Activated T-helper 17 cell treated with anti-CD3 and anti-CD28 coated beads, Interleukin-2, amount 50 U/mL, for 72 hours (primary cell): ENCODE measurements at regions not wholly inside any gene's neighbourhood (a gene's known extent, or its start where the extent isn't known, plus 50 kb on each side); places are given as distances from the start of the nearest gene placed in this dataset.

Source experiments
- ATAC-seq: fragments of 150-1000 bp; cut with Tn5 transposase; replicated peaks from 2 replicates; pipeline ENCODE4 v1.10.0; 2021; ENCODE audit warnings: mild to moderate bottlenecking, moderate library complexity
- H3K27ac Mint-ChIP-seq: one replicate; pipeline ENCODE4 v1.8.0; 2022; ENCODE audit warnings: mixed read lengths
- H3K27me3 Mint-ChIP-seq: one replicate; pipeline ENCODE4 v1.8.0; 2022; ENCODE audit warnings: mixed read lengths
- H3K36me3 Mint-ChIP-seq: one replicate; pipeline ENCODE4 v1.8.0; 2022; ENCODE audit warnings: low read depth, mild to moderate bottlenecking, mixed read lengths
- H3K4me1 Mint-ChIP-seq: one replicate; pipeline ENCODE4 v1.8.0; 2022; ENCODE audit warnings: mixed read lengths
- H3K4me3 Mint-ChIP-seq: one replicate; pipeline ENCODE4 v1.8.0; 2022; ENCODE audit warnings: mild to moderate bottlenecking, mixed read lengths
- H3K9me3 Mint-ChIP-seq: one replicate; pipeline ENCODE4 v1.8.0; 2022; ENCODE audit warnings: mixed read lengths

GRCh38 chr11:17157761-17158160, 50.0 kb downstream of the PIK3C2A start:
- ATAC-seq = no peak
- no peak overlapping the region for H3K27ac Mint-ChIP-seq

GRCh38 chr11:17156283-17156682, 51.5 kb downstream of the PIK3C2A start:
- Mint-ChIP-seq H3K4me1 (peaks cover 20% of the 10 kb centered on the region), H3K27ac (no peak overlapping the region), H3K27me3 (no peaks in the 10 kb centered on the region), H3K36me3 (peaks cover 30% of the 10 kb centered on the region), H3K4me3 (no peak overlapping the region), H3K9me3 (no peaks in the 10 kb centered on the region)
- peak; percentile 31 for ATAC-seq

More at GRCh38 chr11:17157761-17158160, 50.0 kb downstream of the PIK3C2A start:
- peaks cover 28% of the 10 kb centered on the region for H3K36me3 Mint-ChIP-seq
- no peaks in the 10 kb centered on the region for H3K27me3 Mint-ChIP-seq
- H3K4me1 Mint-ChIP-seq = peaks cover 27% of the 10 kb centered on the region
- no peak overlapping the region for H3K4me3 Mint-ChIP-seq
- no peaks in the 10 kb centered on the region for H3K9me3 Mint-ChIP-seq

GRCh38 chr11:17154409-17155159, 53.2 kb downstream of the PIK3C2A start:
- H3K4me3 Mint-ChIP-seq = no peak overlapping the region

GRCh38 chr11:17153757-17154156, 54.0 kb downstream of the PIK3C2A start:
- H3K27ac Mint-ChIP-seq = peak overlapping the region; percentile 33
- peaks cover 35% of the 10 kb centered on the region for H3K36me3 Mint-ChIP-seq
- peaks cover 9% of the 10 kb centered on the region for H3K4me1 Mint-ChIP-seq
- no peaks in the 10 kb centered on the region for H3K9me3 Mint-ChIP-seq
- no peak overlapping the region for H3K4me3 Mint-ChIP-seq
- ATAC-seq = no peak
- H3K27me3 Mint-ChIP-seq = no peaks in the 10 kb centered on the region

More at GRCh38 chr11:17154409-17155159, 53.2 kb downstream of the PIK3C2A start:
- Mint-ChIP-seq H3K4me1 (peaks cover 9% of the 10 kb centered on the region), H3K27ac (peak overlapping the region; percentile 33), H3K9me3 (no peaks in the 10 kb centered on the region), H3K27me3 (no peaks in the 10 kb centered on the region), H3K36me3 (peaks cover 35% of the 10 kb centered on the region)
- no peak for ATAC-seq

GRCh38 chr11:17152306-17152705, 55.5 kb downstream of the PIK3C2A start:
- Mint-ChIP-seq H3K4me1 (peaks cover 11% of the 10 kb centered on the region), H3K36me3 (peaks cover 41% of the 10 kb centered on the region), H3K4me3 (no peak overlapping the region), H3K27me3 (no peaks in the 10 kb centered on the region), H3K9me3 (no peaks in the 10 kb centered on the region), H3K27ac (no peak overlapping the region)
- ATAC-seq = no peak

GRCh38 chr11:17150521-17150920, 57.3 kb downstream of the PIK3C2A start:
- H3K27ac Mint-ChIP-seq = no peak overlapping the region
- peaks cover 59% of the 10 kb centered on the region for H3K36me3 Mint-ChIP-seq
- no peak overlapping the region for H3K4me3 Mint-ChIP-seq
- peaks cover 14% of the 10 kb centered on the region for H3K4me1 Mint-ChIP-seq
- no peak for ATAC-seq
- no peaks in the 10 kb centered on the region for H3K9me3 Mint-ChIP-seq
- H3K27me3 Mint-ChIP-seq = no peaks in the 10 kb centered on the region

- Mint-ChIP-seq H3K9me3 (no peaks in the 10 kb centered on the region), H3K27ac (no peak overlapping the region), H3K27me3 (no peaks in the 10 kb centered on the region), H3K4me3 (no peak overlapping the region), H3K4me1 (peaks cover 6% of the 10 kb centered on the region), H3K36me3 (peaks cover 59% of the 10 kb centered on the region)
- no peak for ATAC-seq
Observed at GRCh38 chr11:17148536-17148935, 59.2 kb downstream of the PIK3C2A start.

- H3K36me3 Mint-ChIP-seq = peaks cover 74% of the 10 kb centered on the region
- H3K27me3 Mint-ChIP-seq = no peaks in the 10 kb centered on the region
- H3K4me3 Mint-ChIP-seq = no peak overlapping the region
- no peak for ATAC-seq
- H3K9me3 Mint-ChIP-seq = no peaks in the 10 kb centered on the region
- no peak overlapping the region for H3K27ac Mint-ChIP-seq
- peaks cover 6% of the 10 kb centered on the region for H3K4me1 Mint-ChIP-seq
Observed at GRCh38 chr11:17145972-17146371, 61.8 kb downstream of the PIK3C2A start.

- ATAC-seq = no peak
- Mint-ChIP-seq H3K27ac (no peak overlapping the region), H3K9me3 (no peaks in the 10 kb centered on the region), H3K4me3 (no peak overlapping the region), H3K36me3 (peaks cover 70% of the 10 kb centered on the region), H3K27me3 (no peaks in the 10 kb centered on the region), H3K4me1 (peaks cover 5% of the 10 kb centered on the region)
Observed at GRCh38 chr11:17142450-17142849, 65.0 kb upstream of the RPS13 start.

- Mint-ChIP-seq H3K4me3 (no peak overlapping the region), H3K4me1 (no peaks in the 10 kb centered on the region), H3K9me3 (no peaks in the 10 kb centered on the region), H3K27ac (no peak overlapping the region), H3K36me3 (peaks cover 59% of the 10 kb centered on the region), H3K27me3 (no peaks in the 10 kb centered on the region)
- ATAC-seq = no peak
Observed at GRCh38 chr11:17141156-17141555, 63.7 kb upstream of the RPS13 start.

GRCh38 chr11:17138562-17138961, 61.1 kb upstream of the RPS13 start:
- H3K9me3 Mint-ChIP-seq = no peaks in the 10 kb centered on the region
- H3K4me1 Mint-ChIP-seq = no peaks in the 10 kb centered on the region
- no peak for ATAC-seq
- H3K27ac Mint-ChIP-seq = no peak overlapping the region
- peaks cover 60% of the 10 kb centered on the region for H3K36me3 Mint-ChIP-seq
- H3K4me3 Mint-ChIP-seq = no peak overlapping the region
- no peaks in the 10 kb centered on the region for H3K27me3 Mint-ChIP-seq

GRCh38 chr11:17135916-17136683, 58.6 kb upstream of the RPS13 start:
- Mint-ChIP-seq H3K27me3 (no peaks in the 10 kb centered on the region), H3K4me1 (no peaks in the 10 kb centered on the region)

GRCh38 chr11:17132654-17133053, 55.2 kb upstream of the RPS13 start:
- no peaks in the 10 kb centered on the region for H3K9me3 Mint-ChIP-seq
- H3K27me3 Mint-ChIP-seq = no peaks in the 10 kb centered on the region
- no peaks in the 10 kb centered on the region for H3K4me1 Mint-ChIP-seq
- peaks cover 67% of the 10 kb centered on the region for H3K36me3 Mint-ChIP-seq
- no peak for ATAC-seq
- H3K4me3 Mint-ChIP-seq = no peak overlapping the region
- no peak overlapping the region for H3K27ac Mint-ChIP-seq

More at GRCh38 chr11:17135916-17136683, 58.6 kb upstream of the RPS13 start:
- H3K9me3 Mint-ChIP-seq = no peaks in the 10 kb centered on the region
- H3K36me3 Mint-ChIP-seq = peaks cover 58% of the 10 kb centered on the region
- no peak for ATAC-seq
- H3K27ac Mint-ChIP-seq = no peak overlapping the region
- H3K4me3 Mint-ChIP-seq = no peak overlapping the region

- no peak for ATAC-seq
- H3K27ac Mint-ChIP-seq = no peak overlapping the region
- no peaks in the 10 kb centered on the region for H3K27me3 Mint-ChIP-seq
- no peaks in the 10 kb centered on the region for H3K4me1 Mint-ChIP-seq
- H3K4me3 Mint-ChIP-seq = no peak overlapping the region
- H3K36me3 Mint-ChIP-seq = peaks cover 49% of the 10 kb centered on the region
- H3K9me3 Mint-ChIP-seq = no peaks in the 10 kb centered on the region
Observed at GRCh38 chr11:17129003-17129402, 51.5 kb upstream of the RPS13 start.
